Thoracic aorta (tissue), 2 donors: ENCODE measurements at regions not wholly inside any gene's neighbourhood (a gene's known extent, or its start where the extent isn't known, plus 50 kb on each side); places are given as distances from the start of the nearest gene placed in this dataset.

Experiments
- ATAC-seq: fragments of 150-250 bp; one replicate; pipeline ENCODE4 v1.8.0; 2017; ENCODE audit warnings: low read depth; ENCODE audit not compliant: insufficient number of reproducible peaks, low FRiP score
- DNase-seq: peaks from one replicate; pipeline ENCODE4 v3.0.0-alpha.2; 2020; ENCODE audit warnings: low spot score
- H3K27ac ChIP-seq, 2 donors: fragments of 200-600 bp; sonication (generic); 1 replicate in 1 of 2; 2 replicates in 1 of 2; pipeline ENCODE4 v1.5.1; 2016; ENCODE audit warnings: mild to moderate bottlenecking in 2 of 2, moderate library complexity in 2 of 2
- H3K27me3 ChIP-seq: fragments of 200-600 bp; sonication (generic); replicated peaks from 2 replicates; pipeline ENCODE4 v1.6.0; 2016; ENCODE audit warnings: mild to moderate bottlenecking; ENCODE audit not compliant: insufficient read depth
- H3K36me3 ChIP-seq: fragments of 200-600 bp; sonication (generic); one replicate; pipeline ENCODE4 v1.5.1; 2016
- H3K4me1 ChIP-seq, 2 donors: fragments of 200-600 bp; sonication (generic); 1 replicate in 1 of 2; 2 replicates in 1 of 2; pipeline versions ENCODE4 v1.5.1 to v1.6.0; 2016; ENCODE audit warnings: low read depth in 2 of 2, mild to moderate bottlenecking in 1 of 2; ENCODE audit not compliant: control insufficient read depth in 1 of 2
- H3K4me3 ChIP-seq: fragments of 200-600 bp; sonication (generic); 2 replicates; pipeline ENCODE4 v1.5.1; 2016; ENCODE audit warnings: mild to moderate bottlenecking
- H3K9me3 ChIP-seq: fragments of 200-600 bp; sonication (generic); 2 replicates; pipeline ENCODE4 v1.5.1; 2016
- CTCF ChIP-seq: fragments of 200-600 bp; sonication (generic); IDR thresholded peaks from one replicate; pipeline ENCODE4 v1.5.1; 2019; ENCODE audit warnings: antibody characterized with exemption

GRCh38 chr1:168638884-168639283 lies 62.5 kb downstream of the XCL1 start:
- H3K9me3 ChIP-seq, result no peaks in the 10 kb centered on the region
- TF ChIP-seq CTCF, result no peak
- no peaks in the 10 kb centered on the region for H3K27me3 ChIP-seq
- H3K27ac ChIP-seq, result no peak overlapping the region
- no peak overlapping the region for H3K4me3 ChIP-seq
- ATAC-seq (no peak), DNase-seq (no peak)
- H3K36me3 ChIP-seq, result no peaks in the 10 kb centered on the region
- H3K4me1 ChIP-seq, result peaks cover 5 to 20% of the 10 kb centered on the region in 2 donors

DNA sequence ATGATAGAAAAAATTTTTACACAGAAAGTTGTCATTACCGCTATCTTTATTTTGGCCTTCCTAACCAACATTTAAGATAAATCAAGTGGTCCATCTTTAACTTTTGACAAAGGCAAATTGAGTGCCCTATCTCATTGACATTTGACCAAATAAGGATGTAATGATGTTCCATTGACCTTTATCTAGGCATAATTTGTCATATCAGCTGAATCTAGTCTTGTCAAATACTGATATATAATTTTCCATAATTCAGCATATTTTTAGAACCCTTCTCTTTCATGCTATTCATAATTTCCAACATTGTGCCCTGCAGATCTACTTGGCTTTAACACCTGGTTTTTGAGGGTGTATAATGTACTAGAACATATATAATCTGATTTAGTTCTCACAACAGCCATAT lies 63.8 kb downstream of the XCL1 start:
- DNase-seq (no peak), ATAC-seq (no peak)
- no peaks in the 10 kb centered on the region for H3K9me3 ChIP-seq
- no peaks in the 10 kb centered on the region for H3K27me3 ChIP-seq
- peaks cover 5 to 20% of the 10 kb centered on the region in 2 donors for H3K4me1 ChIP-seq
- H3K36me3 ChIP-seq, result no peaks in the 10 kb centered on the region
- H3K27ac ChIP-seq, result no peak overlapping the region
- TF ChIP-seq CTCF, result no peak
- no peak overlapping the region for H3K4me3 ChIP-seq

GRCh38 chr1:168640836-168641235 lies 64.4 kb downstream of the XCL1 start:
- no peak for DNase-seq
- H3K4me1 ChIP-seq, result peaks cover 5 to 15% of the 10 kb centered on the region in 2 donors
- no peak for TF ChIP-seq CTCF
- H3K27ac ChIP-seq, result no peak overlapping the region
- H3K27me3 ChIP-seq, result no peaks in the 10 kb centered on the region
- H3K9me3 ChIP-seq, result no peaks in the 10 kb centered on the region
- no peak overlapping the region for H3K4me3 ChIP-seq
- ATAC-seq, result no peak
- no peaks in the 10 kb centered on the region for H3K36me3 ChIP-seq

DNA sequence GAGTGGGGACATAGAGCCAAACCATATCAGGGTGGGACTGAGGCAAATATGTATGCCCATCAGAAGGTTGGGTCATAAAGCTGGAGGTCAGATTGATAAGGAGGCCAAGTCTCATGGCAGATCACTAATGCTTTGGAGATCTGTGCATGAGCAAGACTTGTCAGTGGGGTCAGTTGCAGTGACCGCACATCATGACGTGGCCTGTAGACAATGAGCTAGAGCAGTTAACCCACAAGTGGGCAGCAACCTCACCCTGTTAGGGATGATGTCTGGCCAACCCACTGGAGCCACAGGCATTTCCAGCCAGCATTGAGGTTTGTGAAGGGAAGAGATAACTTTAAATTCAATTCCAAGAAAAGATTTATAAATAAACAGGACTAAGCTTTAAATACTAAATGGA lies 66.7 kb downstream of the XCL1 start:
- Histone ChIP-seq H3K4me3 (no peak overlapping the region), H3K27me3 (no peaks in the 10 kb centered on the region), H3K36me3 (no peaks in the 10 kb centered on the region), H3K27ac (no peak overlapping the region), H3K4me1 (no peaks in the 10 kb centered on the region), H3K9me3 (no peaks in the 10 kb centered on the region)
- DNase-seq (no peak), ATAC-seq (no peak)
- TF ChIP-seq CTCF, result no peak
